ENCODE measurements at regions not wholly inside any gene's neighbourhood (a gene's known extent, or its start where the extent isn't known, plus 50 kb on each side); places are given as distances from the start of the nearest gene placed in this dataset.

- H3K4me1 ChIP-seq (ENCODE audit: control insufficient read depth in 4 of 4, insufficient read depth in 4 of 4, low read length in 3 of 4) = peaks cover 0 to 1% (median 0%) of the 10 kb centered on the region in 4 donors
- no peak overlapping the region for H3K27ac ChIP-seq (ENCODE audit: low read depth in 1 of 2, low read length in 2 of 2)
- no peaks in the 10 kb centered on the region for H3K27me3 ChIP-seq (ENCODE audit: control insufficient read depth in 4 of 4, insufficient read depth in 4 of 4, low read length in 3 of 4)
- H3K9me3 ChIP-seq (ENCODE audit: control insufficient read depth in 4 of 4, low read length in 3 of 4) = no peaks in the 10 kb centered on the region
- 95% methylated on average over 2 of the region's 2 CpGs for WGBS
- no peak for TF ChIP-seq TAF1 (conservative IDR thresholded peaks at IDR 0.05)
- no peak overlapping the region for H3K4me3 ChIP-seq (ENCODE audit: low read depth in 1 of 3, low read length in 3 of 3)
- no peak overlapping the region for H3K9ac ChIP-seq (ENCODE audit: low read depth in 1 of 2, low read length in 2 of 2)
- H3K36me3 ChIP-seq (ENCODE audit: control insufficient read depth in 4 of 4, insufficient read depth in 3 of 4, low read depth in 1 of 4, low read length in 3 of 4) = no peaks in the 10 kb centered on the region
- no peak for DNase-seq (ENCODE audit: low spot score)
Observed at GRCh38 chr10:4503076-4503475, 322.9 kb upstream of the AKR1E2 start.

- Histone ChIP-seq H3K4me3 (ENCODE audit: low read depth in 1 of 3, low read length in 3 of 3) (no peak overlapping the region), H3K27ac (ENCODE audit: low read depth in 1 of 2, low read length in 2 of 2) (no peak overlapping the region), H3K27me3 (ENCODE audit: control insufficient read depth in 4 of 4, insufficient read depth in 4 of 4, low read length in 3 of 4) (no peaks in the 10 kb centered on the region), H3K36me3 (ENCODE audit: control insufficient read depth in 4 of 4, insufficient read depth in 3 of 4, low read depth in 1 of 4, low read length in 3 of 4) (no peaks in the 10 kb centered on the region), H3K4me1 (ENCODE audit: control insufficient read depth in 4 of 4, insufficient read depth in 4 of 4, low read length in 3 of 4) (peaks cover 0 to 1% (median 0%) of the 10 kb centered on the region in 4 donors), H3K9ac (ENCODE audit: low read depth in 1 of 2, low read length in 2 of 2) (no peak overlapping the region), H3K9me3 (ENCODE audit: control insufficient read depth in 4 of 4, low read length in 3 of 4) (no peaks in the 10 kb centered on the region)
- TF ChIP-seq CTCF (IDR thresholded peaks at IDR 0.05; ENCODE audit: low read depth, low read length, missing input control) = no peak
- TF ChIP-seq ATF3 (IDR thresholded peaks at IDR 0.05) = no peak
- TF ChIP-seq GABPA (IDR thresholded peaks at IDR 0.05 in 1 of 2, conservative IDR thresholded peaks at IDR 0.05 in 1 of 2) = no peak
- no peak for TF ChIP-seq YY1 (IDR thresholded peaks at IDR 0.05)
- TF ChIP-seq REST (IDR thresholded peaks at IDR 0.05) = no peak
- TF ChIP-seq JUND (IDR thresholded peaks at IDR 0.05) = no peak
- no peak for TF ChIP-seq FOXA1 (IDR thresholded peaks at IDR 0.05)
- TF ChIP-seq SP1 (IDR thresholded peaks at IDR 0.05) = no peak
- no peak for TF ChIP-seq TAF1 (conservative IDR thresholded peaks at IDR 0.05)
- DNase-seq (ENCODE audit: low spot score) = no peak
- 68% methylated on average over 2 of the region's 2 CpGs for WGBS
Observed at GRCh38 chr10:4501306-4501705, 324.7 kb upstream of the AKR1E2 start.

GRCh38 chr10:4498711-4499251 lies 327.2 kb upstream of the AKR1E2 start:
- Histone ChIP-seq H3K36me3 (ENCODE audit: control insufficient read depth in 4 of 4, insufficient read depth in 3 of 4, low read depth in 1 of 4, low read length in 3 of 4) (no peaks in the 10 kb centered on the region), H3K27ac (ENCODE audit: low read depth in 1 of 2, low read length in 2 of 2) (no peak overlapping the region), H3K4me1 (ENCODE audit: control insufficient read depth in 4 of 4, insufficient read depth in 4 of 4, low read length in 3 of 4) (peaks cover 0 to 1% (median 0%) of the 10 kb centered on the region in 4 donors), H3K4me3 (ENCODE audit: low read depth in 1 of 3, low read length in 3 of 3) (no peak overlapping the region), H3K9me3 (ENCODE audit: control insufficient read depth in 4 of 4, low read length in 3 of 4) (no peaks in the 10 kb centered on the region), H3K27me3 (ENCODE audit: control insufficient read depth in 4 of 4, insufficient read depth in 4 of 4, low read length in 3 of 4) (no peaks in the 10 kb centered on the region), H3K9ac (ENCODE audit: low read depth in 1 of 2, low read length in 2 of 2) (no peak overlapping the region)
- DNase-seq (ENCODE audit: low spot score) = no peak
- 73% methylated on average over 6 of the region's 6 CpGs for WGBS
- TF ChIP-seq ATF3 (IDR thresholded peaks at IDR 0.05) = no peak
- peak in 1 of 2 donors; percentile 11 for TF ChIP-seq RAD21 (IDR thresholded peaks at IDR 0.05)

Measured in liver (tissue), 8 donors.